NCI-H2081 treated with DMSO at 0.1 percent for 48 hours (cell line): ENCODE measurements at regions not wholly inside any gene's neighbourhood (a gene's known extent, or its start where the extent isn't known, plus 50 kb on each side); places are given as distances from the start of the nearest gene placed in this dataset.

Experiments used
- DNase-seq: peaks from one replicate; lab custom pipeline; 2025; lab: John Stamatoyannopoulos, UW

GRCh38 chr1:238900334-238900865 lies 486.0 kb upstream of the CHRM3 start:
- DNase-seq, result no peak

- DNase-seq, result no peak
These were observed 487.5 kb upstream of the CHRM3 start for GRCh38 chr1:238898856-238899255.

- no peak for DNase-seq
These were observed 490.5 kb upstream of the CHRM3 start for GRCh38 chr1:238895911-238896310.

- DNase-seq, result no peak
These were observed 493.8 kb upstream of the CHRM3 start for GRCh38 chr1:238892612-238893011.

GRCh38 chr1:238861342-238862066 lies 524.9 kb upstream of the CHRM3 start:
- DNase-seq, result no peak

- no peak for DNase-seq
These were observed 552.4 kb upstream of the CHRM3 start for GRCh38 chr1:238833919-238834318.

- DNase-seq, result no peak
These were observed 554.3 kb upstream of the CHRM3 start for GRCh38 chr1:238832106-238832505.

GRCh38 chr1:238830036-238830611 lies 556.2 kb upstream of the CHRM3 start:
- no peak for DNase-seq

- no peak for DNase-seq
These were observed 559.5 kb upstream of the CHRM3 start for GRCh38 chr1:238826891-238827290.

GRCh38 chr1:238823416-238823815 lies 563.0 kb upstream of the CHRM3 start:
- no peak for DNase-seq

GRCh38 chr1:238811211-238811879 lies 575.0 kb upstream of the CHRM3 start:
- no peak for DNase-seq

GRCh38 chr1:238790882-238791281 lies 595.5 kb upstream of the CHRM3 start:
- no peak for DNase-seq

- DNase-seq, result no peak
These were observed 596.3 kb upstream of the CHRM3 start for GRCh38 chr1:238789916-238790667.

- DNase-seq, result no peak
These were observed 598.9 kb upstream of the CHRM3 start for GRCh38 chr1:238787471-238787870.

GRCh38 chr1:238783633-238784032 lies 602.7 kb upstream of the CHRM3 start:
- no peak for DNase-seq

- DNase-seq, result no peak
These were observed 606.7 kb upstream of the CHRM3 start for GRCh38 chr1:238779716-238780115.

- no peak for DNase-seq
These were observed 608.3 kb upstream of the CHRM3 start for GRCh38 chr1:238778113-238778512.

GRCh38 chr1:238777551-238777950 lies 608.8 kb upstream of the CHRM3 start:
- no peak for DNase-seq

- DNase-seq, result no peak
These were observed 610.2 kb upstream of the CHRM3 start for GRCh38 chr1:238776126-238776525.

GRCh38 chr1:238772322-238772721 lies 614.0 kb upstream of the CHRM3 start:
- no peak for DNase-seq

GRCh38 chr1:238767321-238767720 lies 619.0 kb upstream of the CHRM3 start:
- DNase-seq, result no peak

GRCh38 chr1:238764779-238765178 lies 621.6 kb upstream of the CHRM3 start:
- no peak for DNase-seq
